ENCODE measurements at regions not wholly inside any gene's neighbourhood (a gene's known extent, or its start where the extent isn't known, plus 50 kb on each side); places are given as distances from the start of the nearest gene placed in this dataset.

GRCh38 chr5:167361795-167362194, 929.6 kb upstream of the WWC1 start:
- Histone ChIP-seq H3K4me2 (ENCODE audit: insufficient read depth, low read length) (no peak overlapping the region), H2AFZ (ENCODE audit: low read depth, low read length) (no peak overlapping the region), H3K27me3 (ENCODE audit: control insufficient read depth in 2 of 2, insufficient read depth in 2 of 2, low read length in 2 of 2) (no peaks in the 10 kb centered on the region), H3K9me1 (replicated peaks; ENCODE audit: control insufficient read depth, extremely low read depth, insufficient read depth, low read length) (no peaks in the 10 kb centered on the region), H4K20me1 (replicated peaks; ENCODE audit: control insufficient read depth, extremely low read depth, insufficient read depth, low read length) (no peaks in the 10 kb centered on the region), H3K4me3 (replicated peaks in 1 of 3; ENCODE audit: insufficient read depth in 1 of 3, low read depth in 1 of 3, low read length in 3 of 3) (no peak overlapping the region), H3K79me2 (ENCODE audit: control insufficient read depth, insufficient read depth, low read length) (no peaks in the 10 kb centered on the region), H3K27ac (ENCODE audit: insufficient read depth, low read depth, low read length) (no peak overlapping the region), H3K36me3 (ENCODE audit: control insufficient read depth in 2 of 2, extremely low read depth in 1 of 2, insufficient read depth in 2 of 2, low read length in 2 of 2) (no peaks in the 10 kb centered on the region), H3K9me3 (replicated peaks; ENCODE audit: control insufficient read depth, insufficient read depth, low read length) (no peaks in the 10 kb centered on the region), H3K9ac (replicated peaks; ENCODE audit: extremely low read depth, insufficient read depth, low read length) (no peak overlapping the region), H3K4me1 (ENCODE audit: control insufficient read depth, extremely low read depth, insufficient read depth, low read length) (no peaks in the 10 kb centered on the region)
- FAIRE-seq (no peak), DNase-seq (ENCODE audit: low read depth, low spot score) (no peak)
- TF ChIP-seq EZH2 (IDR thresholded peaks at IDR 0.05; ENCODE audit: borderline replicate concordance, low read depth, low read length, severe bottlenecking) (no peak), MYC (IDR thresholded peaks at IDR 0.05; ENCODE audit: low read depth, low read length) (no peak), MAX (IDR thresholded peaks at IDR 0.05; ENCODE audit: insufficient read depth, insufficient read length) (no peak), FOS (IDR thresholded peaks at IDR 0.05; ENCODE audit: borderline replicate concordance, insufficient read depth, low read length) (no peak), JUN (IDR thresholded peaks at IDR 0.05; ENCODE audit: borderline replicate concordance, insufficient read depth, insufficient read length, low read depth) (no peak), POLR2AphosphoS5 (IDR thresholded peaks at IDR 0.05; ENCODE audit: insufficient read depth, low read depth, low read length) (no peak)
- POLR2A ChIA-PET, result no interaction called here
- dilution Hi-C loops (cut with MboI; ENCODE audit: extremely low pct_ligation_motif_present, low sequenced_read_pairs) (no loop called here), intact Hi-C loops (cut with micrococcal nuclease) (no loop called here)
- BruUV-seq (replicated peaks), result no TSS peak
- CTCF ChIA-PET, result no interaction called here

GRCh38 chr5:167363065-167363464, 928.4 kb upstream of the WWC1 start:
- no peak for TF ChIP-seq CTCF (IDR thresholded peaks at IDR 0.05; ENCODE audit: extremely low read depth in 1 of 2, insufficient read depth in 1 of 2, low read depth in 1 of 2, low read length in 2 of 2)
- DNase-seq (ENCODE audit: low read depth, low spot score) (no peak), FAIRE-seq (no peak)
- no peak overlapping the region for H3K9ac ChIP-seq (replicated peaks; ENCODE audit: extremely low read depth, insufficient read depth, low read length)
- no peak overlapping the region for H2AFZ ChIP-seq (ENCODE audit: low read depth, low read length)
- no peaks in the 10 kb centered on the region for H3K9me1 ChIP-seq (replicated peaks; ENCODE audit: control insufficient read depth, extremely low read depth, insufficient read depth, low read length)
- H3K27ac ChIP-seq (ENCODE audit: insufficient read depth, low read depth, low read length), result no peak overlapping the region
- POLR2A ChIA-PET, result no interaction called here
- H3K4me3 ChIP-seq (replicated peaks in 1 of 3; ENCODE audit: insufficient read depth in 1 of 3, low read depth in 1 of 3, low read length in 3 of 3), result no peak overlapping the region
- CTCF ChIA-PET, result no interaction called here
- H3K4me2 ChIP-seq (ENCODE audit: insufficient read depth, low read length), result no peak overlapping the region
- no peaks in the 10 kb centered on the region for H3K79me2 ChIP-seq (ENCODE audit: control insufficient read depth, insufficient read depth, low read length)
- dilution Hi-C loops (cut with MboI; ENCODE audit: extremely low pct_ligation_motif_present, low sequenced_read_pairs), result no loop called here
- no peaks in the 10 kb centered on the region for H4K20me1 ChIP-seq (replicated peaks; ENCODE audit: control insufficient read depth, extremely low read depth, insufficient read depth, low read length)
- BruUV-seq (replicated peaks), result no TSS peak
- H3K27me3 ChIP-seq (ENCODE audit: control insufficient read depth in 2 of 2, insufficient read depth in 2 of 2, low read length in 2 of 2), result no peaks in the 10 kb centered on the region
- no peaks in the 10 kb centered on the region for H3K36me3 ChIP-seq (ENCODE audit: control insufficient read depth in 2 of 2, extremely low read depth in 1 of 2, insufficient read depth in 2 of 2, low read length in 2 of 2)
- H3K4me1 ChIP-seq (ENCODE audit: control insufficient read depth, extremely low read depth, insufficient read depth, low read length), result no peaks in the 10 kb centered on the region
- H3K9me3 ChIP-seq (replicated peaks; ENCODE audit: control insufficient read depth, insufficient read depth, low read length), result no peaks in the 10 kb centered on the region
- intact Hi-C loops (cut with micrococcal nuclease), result no loop called here

All from endothelial cell of umbilical vein (primary cell).